Brain microvascular endothelial cell (primary cell): ENCODE measurements at regions not wholly inside any gene's neighbourhood (a gene's known extent, or its start where the extent isn't known, plus 50 kb on each side); places are given as distances from the start of the nearest gene placed in this dataset.
"Not testable (repeated sequence)": the region's sequence is repeated elsewhere in the genome, so short reads cannot be mapped to it uniquely, and the experiment has no call there.

Experiments used
- DNase-seq: peaks from one replicate; pipeline ENCODE4 v3.0.0-alpha.2; 2020
- H3K27ac ChIP-seq: fragments of 250-450 bp; sonication (Bioruptor Pico); 2 replicates; pipeline ENCODE4 v1.5.1; 2020; ENCODE audit warnings: mild to moderate bottlenecking, moderate library complexity
- H3K27me3 ChIP-seq: fragments of 250-450 bp; sonication (Bioruptor Pico); replicated peaks from 2 replicates; pipeline ENCODE4 v1.5.1; 2020; ENCODE audit warnings: mild to moderate bottlenecking
- H3K36me3 ChIP-seq: fragments of 250-450 bp; sonication (Bioruptor Pico); replicated peaks from 2 replicates; pipeline ENCODE4 v1.5.1; 2020; ENCODE audit warnings: mild to moderate bottlenecking
- H3K4me3 ChIP-seq: 2 replicates; pipeline ENCODE4 v1.5.1; 2011; ENCODE audit warnings: low read depth, mild to moderate bottlenecking, control low read depth, low read length, moderate library complexity
- CTCF ChIP-seq: IDR thresholded peaks from 2 replicates; pipeline ENCODE4 v1.5.1; 2011; ENCODE audit warnings: low read depth, mild to moderate bottlenecking, moderate library complexity, low read length, control low read depth, inconsistent platforms; ENCODE audit errors: missing control alignments
- in situ Hi-C: cut with HindIII; loops from 2 replicates; pipeline ENCODE4 v1.10.0; 2017; ENCODE audit warnings: low sequenced_read_pairs, low pct_ligation_motif_present

DNA sequence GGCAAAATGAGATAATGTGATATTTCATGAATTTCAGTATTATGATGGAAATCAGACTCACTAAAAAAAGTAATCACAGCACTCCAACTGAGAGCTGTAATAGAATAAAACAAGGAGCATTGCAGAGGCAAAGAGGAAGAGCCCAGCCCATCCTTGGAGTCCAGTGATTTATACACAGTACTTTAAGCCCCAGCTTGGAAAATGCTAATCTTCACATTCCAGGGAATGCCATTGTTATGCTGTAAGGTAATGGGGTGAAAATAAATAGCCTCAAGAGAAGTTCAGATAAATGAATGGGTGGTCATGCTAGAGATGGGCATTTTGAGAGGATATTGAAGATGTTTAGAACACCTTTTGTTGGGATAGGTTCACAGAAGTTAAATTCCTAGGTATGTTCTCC is 190.3 kb upstream of the TAPT1 start:
- TF ChIP-seq CTCF: no peak
- DNase-seq: no peak
- in situ Hi-C loops: no loop called here
- Histone ChIP-seq H3K36me3 (no peaks in the 10 kb centered on the region), H3K27me3 (no peaks in the 10 kb centered on the region), H3K4me3 (no peak overlapping the region), H3K27ac (no peak overlapping the region)

GRCh38 chr4:16415751-16416150 is 189.5 kb upstream of the TAPT1 start:
- H3K27ac ChIP-seq: no peak overlapping the region
- no peaks in the 10 kb centered on the region for H3K36me3 ChIP-seq
- H3K4me3 ChIP-seq: no peak overlapping the region
- no peak for DNase-seq
- in situ Hi-C loops: no loop called here
- no peak for TF ChIP-seq CTCF
- H3K27me3 ChIP-seq: no peaks in the 10 kb centered on the region

DNA sequence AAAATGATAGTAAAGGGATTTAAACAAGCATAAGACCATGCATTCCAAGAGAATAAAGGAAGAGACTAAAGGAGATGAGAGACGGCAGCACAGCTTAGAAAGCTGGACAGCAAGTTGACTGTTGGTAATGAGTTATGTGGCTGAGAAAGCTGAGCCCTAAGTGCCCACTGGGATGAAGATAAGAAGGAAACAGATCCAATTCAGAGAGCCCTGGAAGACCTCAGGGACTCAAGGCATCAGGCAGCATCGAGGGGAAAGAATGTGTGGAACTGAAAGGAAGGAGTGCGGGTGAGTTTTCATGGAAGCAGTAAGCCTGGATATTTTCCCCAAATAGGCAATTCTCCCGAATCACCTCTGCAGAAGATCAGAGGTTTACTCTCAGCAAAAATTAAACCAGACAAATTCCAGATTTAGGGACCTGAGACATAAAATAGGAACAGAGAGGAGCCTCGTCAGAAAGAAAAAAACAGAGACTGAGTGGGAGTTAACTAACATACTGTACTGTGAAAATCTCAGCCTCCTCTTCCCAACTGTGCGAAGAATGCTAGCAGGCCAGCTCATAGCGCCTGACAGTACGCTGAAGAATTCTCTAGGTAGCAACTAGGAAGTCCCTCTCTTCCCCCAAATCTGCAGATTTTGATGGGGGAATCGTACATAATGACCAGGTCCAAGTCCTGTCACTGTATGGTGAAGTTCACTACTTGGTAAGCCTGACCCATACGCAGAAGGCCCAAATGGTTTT is 187.7 kb upstream of the TAPT1 start:
- Histone ChIP-seq H3K4me3 (no peak overlapping the region), H3K27me3 (no peaks in the 10 kb centered on the region)
- in situ Hi-C loops: no loop called here

GRCh38 chr4:16411501-16412085 is 185.3 kb upstream of the TAPT1 start:
- H3K27ac ChIP-seq: no peak overlapping the region
- no peak overlapping the region for H3K4me3 ChIP-seq
- DNase-seq: no peak
- no peak for TF ChIP-seq CTCF
- in situ Hi-C loops: no loop called here
- H3K36me3 ChIP-seq: no peaks in the 10 kb centered on the region
- no peaks in the 10 kb centered on the region for H3K27me3 ChIP-seq

More for the DNA sequence above, 187.7 kb upstream of the TAPT1 start:
- no peak for TF ChIP-seq CTCF
- DNase-seq: no peak
- H3K36me3 ChIP-seq: no peaks in the 10 kb centered on the region
- no peak overlapping the region for H3K27ac ChIP-seq

DNA sequence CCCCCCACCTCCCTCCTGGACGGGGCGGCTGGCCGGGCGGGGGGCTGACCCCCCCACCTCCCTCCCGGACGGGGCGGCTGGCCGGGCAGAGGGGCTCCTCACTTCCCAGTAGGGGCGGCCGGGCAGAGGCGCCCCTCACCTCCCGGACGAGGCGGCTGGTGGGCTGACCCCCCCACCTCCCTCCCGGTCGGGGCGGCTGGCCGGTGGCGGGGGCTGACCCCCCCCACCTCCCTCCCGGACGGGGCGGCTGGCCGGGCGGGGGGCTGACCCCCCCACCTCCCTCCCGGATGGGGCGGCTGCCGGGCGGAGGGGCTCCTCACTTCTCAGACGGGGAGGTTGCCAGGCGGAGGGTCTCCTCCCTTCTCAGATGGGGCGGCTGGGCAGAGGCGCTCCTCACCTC is 166.9 kb upstream of the TAPT1 start:
- DNase-seq, in situ Hi-C loops, H3K27me3 ChIP-seq, H3K27ac ChIP-seq, H3K36me3 ChIP-seq, H3K4me3 ChIP-seq: not testable (repeated sequence)

- Histone ChIP-seq H3K27ac (no peak overlapping the region), H3K4me3 (no peak overlapping the region), H3K27me3 (no peaks in the 10 kb centered on the region), H3K36me3 (no peaks in the 10 kb centered on the region)
- TF ChIP-seq CTCF: no peak
- DNase-seq: no peak
- in situ Hi-C loops: no loop called here
Observed at GRCh38 chr4:16391196-16391595, 164.9 kb upstream of the TAPT1 start.
